HEK293 (cell line): ENCODE measurements at regions not wholly inside any gene's neighbourhood (a gene's known extent, or its start where the extent isn't known, plus 50 kb on each side); places are given as distances from the start of the nearest gene placed in this dataset.

Experiments
- CTCF ChIP-seq: fragments of 450-650 bp; formaldehyde crosslinking; IDR thresholded peaks from 2 replicates; pipeline ENCODE4 v1.5.1; 2016; ENCODE audit warnings: missing biosample characterization, missing genetic modification characterization
- HOXA7 ChIP-seq: sonication (generic); formaldehyde crosslinking; IDR thresholded peaks from 2 replicates; pipeline ENCODE4 v1.8.1; 2022; ENCODE audit warnings: missing genetic modification reagents, borderline replicate concordance
- ZBTB49 ChIP-seq: fragments of 450-650 bp; formaldehyde crosslinking; IDR thresholded peaks from 2 replicates; pipeline ENCODE4 v1.5.1; 2016; ENCODE audit warnings: missing biosample characterization, missing genetic modification characterization, low read depth
- ZNF302 ChIP-seq: fragments of 450-650 bp; formaldehyde crosslinking; IDR thresholded peaks from 2 replicates; pipeline ENCODE4 v1.5.1; 2016; ENCODE audit warnings: missing biosample characterization, missing genetic modification characterization, low read depth
- ZNF473 ChIP-seq: fragments of 450-650 bp; formaldehyde crosslinking; IDR thresholded peaks from 2 replicates; pipeline ENCODE4 v1.5.1; 2017; ENCODE audit warnings: missing biosample characterization, missing genetic modification characterization
- ZNF571 ChIP-seq: fragments of 450-650 bp; formaldehyde crosslinking; IDR thresholded peaks from 2 replicates; pipeline ENCODE4 v1.5.0; 2017; ENCODE audit warnings: missing biosample characterization, missing genetic modification characterization
- ZNF623 ChIP-seq: fragments of 450-650 bp; formaldehyde crosslinking; IDR thresholded peaks from 2 replicates; pipeline ENCODE4 v1.5.1; 2016; ENCODE audit warnings: missing biosample characterization, missing genetic modification characterization
- ZNF629 ChIP-seq: fragments of 450-650 bp; formaldehyde crosslinking; IDR thresholded peaks from 2 replicates; pipeline ENCODE4 v1.5.1; 2017; ENCODE audit warnings: missing biosample characterization, missing genetic modification characterization
- ZNF707 ChIP-seq: fragments of 450-650 bp; formaldehyde crosslinking; IDR thresholded peaks from 2 replicates; pipeline ENCODE4 v1.5.1; 2016; ENCODE audit warnings: missing biosample characterization, missing genetic modification characterization
- ZNF76 ChIP-seq: fragments of 450-650 bp; formaldehyde crosslinking; IDR thresholded peaks from 2 replicates; pipeline ENCODE4; 2016; ENCODE audit warnings: low read depth, missing biosample characterization, missing genetic modification characterization, borderline replicate concordance

DNA sequence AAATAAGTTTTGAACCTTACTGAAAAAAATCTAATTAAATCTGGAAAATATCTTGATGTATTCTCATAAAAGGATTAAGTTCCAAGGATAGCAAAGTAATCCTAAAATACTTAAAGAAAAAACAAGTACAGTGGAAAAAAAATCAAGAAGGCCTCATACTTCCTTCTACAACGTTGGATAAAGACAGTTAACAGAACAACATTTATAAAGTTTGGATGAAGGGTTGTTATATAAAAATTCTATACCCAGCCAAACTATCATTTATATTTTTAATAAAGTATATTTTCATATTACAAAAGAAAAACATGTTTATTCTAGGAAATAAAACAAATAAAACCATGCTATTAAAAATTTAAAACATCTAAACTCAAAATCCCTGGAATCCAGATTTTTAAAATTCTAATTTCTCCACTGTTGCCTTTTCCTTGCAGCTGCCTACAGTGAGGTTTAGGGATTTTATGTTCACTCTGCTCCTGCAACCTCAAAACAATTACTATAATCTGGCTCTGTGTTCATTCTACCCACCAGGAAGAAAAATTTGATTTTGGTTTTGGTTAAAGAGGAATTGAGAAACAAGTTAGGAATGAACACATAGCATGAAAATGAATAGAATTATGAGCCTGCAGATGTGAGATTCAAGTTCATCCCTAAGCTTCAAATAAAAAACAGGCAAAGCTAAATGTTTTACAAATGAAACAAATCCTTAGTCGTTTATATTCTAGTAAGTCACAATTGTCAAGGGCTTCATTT is 142.8 kb downstream of the LPIN1 start:
- TF ChIP-seq CTCF (tag by site-specific recombination) (no peak), HOXA7 (no peak), ZNF623 (no peak), ZNF707 (no peak), ZNF302 (tag by site-specific recombination) (no peak), ZBTB49 (tag by site-specific recombination) (no peak), ZNF473 (tag by site-specific recombination) (no peak), ZNF629 (tag by site-specific recombination) (no peak), ZNF571 (tag by site-specific recombination) (no peak), ZNF76 (tag by site-specific recombination) (no peak)
